ENCODE measurements at regions not wholly inside any gene's neighbourhood (a gene's known extent, or its start where the extent isn't known, plus 50 kb on each side); places are given as distances from the start of the nearest gene placed in this dataset.

GRCh38 chr2:17191223-17191622 is 327.0 kb downstream of the RAD51AP2 start:
- DNase-seq (ENCODE audit: low read depth) = no peak

GRCh38 chr2:17190527-17190926 is 327.7 kb downstream of the RAD51AP2 start:
- DNase-seq (ENCODE audit: low read depth) = no peak

GRCh38 chr2:17188721-17189120 is 329.5 kb downstream of the RAD51AP2 start:
- DNase-seq (ENCODE audit: low read depth) = no peak

- no peak for DNase-seq (ENCODE audit: low read depth)
Measured at GRCh38 chr2:17184512-17184911, 333.7 kb downstream of the RAD51AP2 start.

GRCh38 chr2:17182399-17182798 is 335.8 kb downstream of the RAD51AP2 start:
- no peak for DNase-seq (ENCODE audit: low read depth)

- no peak for DNase-seq (ENCODE audit: low read depth)
Measured at GRCh38 chr2:17181051-17181752, 337.0 kb downstream of the RAD51AP2 start.

GRCh38 chr2:17179145-17179808 is 339.0 kb downstream of the RAD51AP2 start:
- DNase-seq (ENCODE audit: low read depth) = no peak

- DNase-seq (ENCODE audit: low read depth) = no peak
Measured at GRCh38 chr2:17177088-17177487, 341.2 kb downstream of the RAD51AP2 start.

- no peak for DNase-seq (ENCODE audit: low read depth)
Measured at GRCh38 chr2:17171446-17172049, 346.7 kb downstream of the RAD51AP2 start.

- no peak for DNase-seq (ENCODE audit: low read depth)
Measured at GRCh38 chr2:17166506-17166905, 351.7 kb downstream of the RAD51AP2 start.

- no peak for DNase-seq (ENCODE audit: low read depth)
Measured at GRCh38 chr2:17164550-17164949, 353.7 kb downstream of the RAD51AP2 start.

GRCh38 chr2:17163638-17164037 is 354.6 kb downstream of the RAD51AP2 start:
- DNase-seq (ENCODE audit: low read depth) = no peak

- DNase-seq (ENCODE audit: low read depth) = no peak
Measured at GRCh38 chr2:17162713-17163112, 355.5 kb downstream of the RAD51AP2 start.

GRCh38 chr2:17160594-17160993 is 357.6 kb downstream of the RAD51AP2 start:
- no peak for DNase-seq (ENCODE audit: low read depth)

- DNase-seq (ENCODE audit: low read depth) = no peak
Measured at GRCh38 chr2:17156086-17156485, 362.2 kb downstream of the RAD51AP2 start.

GRCh38 chr2:17149945-17150344 is 368.3 kb downstream of the RAD51AP2 start:
- no peak for DNase-seq (ENCODE audit: low read depth)

GRCh38 chr2:17148407-17149145 is 369.7 kb downstream of the RAD51AP2 start:
- no peak for DNase-seq (ENCODE audit: low read depth)

GRCh38 chr2:17146358-17146757 is 371.9 kb downstream of the RAD51AP2 start:
- no peak for DNase-seq (ENCODE audit: low read depth)

GRCh38 chr2:17136877-17137276 is 381.4 kb downstream of the RAD51AP2 start:
- DNase-seq (ENCODE audit: low read depth) = no peak

GRCh38 chr2:17136231-17136630 is 382.0 kb downstream of the RAD51AP2 start:
- no peak for DNase-seq (ENCODE audit: low read depth)

GRCh38 chr2:17135619-17136018 is 382.6 kb downstream of the RAD51AP2 start:
- DNase-seq (ENCODE audit: low read depth) = no peak

GRCh38 chr2:17133052-17133671 is 385.1 kb downstream of the RAD51AP2 start:
- DNase-seq (ENCODE audit: low read depth) = no peak

Measured in stimulated activated CD4-positive, alpha-beta T cell treated with anti-CD3 and anti-CD28 coated beads, Interleukin-2, amount 100 ng/mL, for 4 hours (primary cell).